Activated naive CD8-positive, alpha-beta T cell (primary cell): ENCODE measurements at regions not wholly inside any gene's neighbourhood (a gene's known extent, or its start where the extent isn't known, plus 50 kb on each side); places are given as distances from the start of the nearest gene placed in this dataset.

Experiments used
- H3K27ac Mint-ChIP-seq: one replicate; pipeline ENCODE4 v1.8.0; 2021; ENCODE audit warnings: mixed read lengths
- H3K27me3 Mint-ChIP-seq: one replicate; pipeline ENCODE4 v1.8.0; 2021; ENCODE audit warnings: mixed read lengths
- H3K36me3 Mint-ChIP-seq: one replicate; pipeline ENCODE4 v1.8.0; 2021; ENCODE audit warnings: mixed read lengths
- H3K4me1 Mint-ChIP-seq: one replicate; pipeline ENCODE4 v1.8.0; 2021; ENCODE audit warnings: low read depth, mixed read lengths
- H3K4me3 Mint-ChIP-seq: one replicate; pipeline ENCODE4 v1.8.0; 2021; ENCODE audit warnings: mild to moderate bottlenecking, mixed read lengths
- H3K9me3 Mint-ChIP-seq: one replicate; pipeline ENCODE4 v1.8.0; 2021; ENCODE audit warnings: low read depth, mixed read lengths

DNA sequence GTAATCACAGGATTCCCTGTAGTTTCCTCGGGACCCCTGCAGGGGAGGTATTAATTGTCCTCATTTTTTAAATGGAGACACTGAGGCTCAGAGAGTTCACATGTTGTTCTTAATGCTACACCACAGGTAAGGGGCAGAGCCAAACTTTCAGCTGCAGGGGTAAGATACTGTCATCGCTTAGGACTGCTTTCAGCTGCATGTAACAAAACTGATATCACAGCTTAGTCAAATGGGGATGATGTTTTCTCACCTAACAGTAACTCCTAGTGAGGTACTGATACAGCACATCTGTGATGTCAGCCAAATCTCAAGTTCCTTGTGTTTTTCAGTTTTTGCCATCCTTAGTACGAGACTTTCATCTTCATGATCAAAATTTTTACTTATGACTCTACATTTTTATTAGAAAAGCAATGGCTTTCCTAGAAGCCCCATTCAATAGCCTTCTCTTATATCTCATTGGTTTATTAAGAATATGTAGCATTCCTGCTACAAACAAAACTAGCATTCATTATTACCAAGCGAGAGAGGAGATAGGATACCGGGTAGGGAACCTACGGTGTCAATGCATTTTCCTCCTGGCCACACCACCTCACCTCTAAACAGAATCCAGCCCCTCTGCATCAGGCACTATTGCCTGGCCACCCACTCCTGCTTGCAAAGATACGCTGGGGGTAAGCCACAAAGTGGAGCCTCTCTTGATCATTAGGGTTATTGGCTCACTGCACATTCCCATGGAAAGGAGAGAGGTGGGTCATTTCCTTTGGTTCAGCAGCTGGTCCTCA lies 557.5 kb downstream of the CD83 start:
- Mint-ChIP-seq H3K4me1 (no peaks in the 10 kb centered on the region), H3K4me3 (no peak overlapping the region), H3K27ac (no peak overlapping the region), H3K36me3 (no peaks in the 10 kb centered on the region), H3K9me3 (no peaks in the 10 kb centered on the region), H3K27me3 (no peaks in the 10 kb centered on the region)

DNA sequence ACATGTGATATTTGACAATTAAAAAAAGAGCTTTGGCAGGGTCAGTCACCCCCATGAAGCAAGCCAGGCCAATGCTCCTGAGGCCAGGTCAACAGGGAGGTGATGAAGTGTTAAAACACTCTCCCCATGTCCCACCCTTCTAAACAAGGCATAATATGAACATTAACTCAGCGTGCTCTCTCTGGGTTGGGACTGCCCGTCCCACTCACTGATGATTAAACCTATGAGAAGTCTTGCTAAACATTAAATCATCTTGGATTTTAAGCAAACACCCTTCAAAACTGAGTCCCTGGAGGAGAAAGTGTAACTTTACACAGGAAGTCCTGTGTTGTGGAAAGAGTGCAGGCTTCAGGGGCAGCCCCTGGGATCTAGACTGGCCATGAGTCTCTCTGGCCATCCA lies 558.5 kb downstream of the CD83 start:
- no peaks in the 10 kb centered on the region for H3K36me3 Mint-ChIP-seq
- H3K27me3 Mint-ChIP-seq: no peaks in the 10 kb centered on the region
- H3K4me3 Mint-ChIP-seq: no peak overlapping the region
- no peaks in the 10 kb centered on the region for H3K4me1 Mint-ChIP-seq
- no peaks in the 10 kb centered on the region for H3K9me3 Mint-ChIP-seq
- H3K27ac Mint-ChIP-seq: peak overlapping the region; percentile 50

DNA sequence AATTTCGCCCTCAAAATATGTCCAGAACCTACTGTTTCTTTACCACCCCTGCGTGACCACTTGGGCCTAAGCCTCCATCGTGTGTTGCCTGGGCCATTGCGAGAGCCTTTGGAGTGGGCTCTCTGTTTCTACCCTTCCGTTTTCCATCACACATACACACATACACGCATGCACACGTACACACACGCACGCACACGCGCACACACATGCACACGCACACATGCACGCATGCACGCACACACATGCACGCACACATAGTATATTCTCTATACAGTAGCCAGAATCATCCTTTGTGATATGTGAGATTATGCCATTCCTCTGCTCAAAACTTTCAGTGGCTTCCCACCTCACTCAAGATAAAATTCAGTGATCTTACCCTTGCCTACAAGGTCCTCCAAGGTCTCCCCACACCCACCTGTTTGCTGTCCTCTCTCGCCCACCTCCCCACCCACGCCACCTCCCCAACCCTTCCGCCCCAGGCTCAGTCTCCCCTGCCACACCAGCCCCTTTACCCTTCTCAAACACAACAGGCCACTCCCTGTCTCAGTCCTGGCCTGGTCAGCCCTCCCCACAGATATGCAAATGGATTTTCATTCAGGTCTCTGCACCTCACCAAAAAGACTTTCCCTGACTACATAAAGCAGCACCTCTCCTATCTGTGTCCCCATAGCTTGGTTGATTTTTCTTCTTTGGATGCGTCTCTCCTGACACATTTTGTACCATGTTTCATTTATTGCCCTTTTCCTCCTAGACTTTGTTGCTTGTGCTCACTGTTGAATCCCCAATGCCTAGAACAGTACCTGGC lies 559.6 kb downstream of the CD83 start:
- Mint-ChIP-seq H3K27ac (no peak overlapping the region), H3K36me3 (no peaks in the 10 kb centered on the region), H3K4me1 (no peaks in the 10 kb centered on the region), H3K4me3 (no peak overlapping the region), H3K27me3 (no peaks in the 10 kb centered on the region), H3K9me3 (no peaks in the 10 kb centered on the region)

DNA sequence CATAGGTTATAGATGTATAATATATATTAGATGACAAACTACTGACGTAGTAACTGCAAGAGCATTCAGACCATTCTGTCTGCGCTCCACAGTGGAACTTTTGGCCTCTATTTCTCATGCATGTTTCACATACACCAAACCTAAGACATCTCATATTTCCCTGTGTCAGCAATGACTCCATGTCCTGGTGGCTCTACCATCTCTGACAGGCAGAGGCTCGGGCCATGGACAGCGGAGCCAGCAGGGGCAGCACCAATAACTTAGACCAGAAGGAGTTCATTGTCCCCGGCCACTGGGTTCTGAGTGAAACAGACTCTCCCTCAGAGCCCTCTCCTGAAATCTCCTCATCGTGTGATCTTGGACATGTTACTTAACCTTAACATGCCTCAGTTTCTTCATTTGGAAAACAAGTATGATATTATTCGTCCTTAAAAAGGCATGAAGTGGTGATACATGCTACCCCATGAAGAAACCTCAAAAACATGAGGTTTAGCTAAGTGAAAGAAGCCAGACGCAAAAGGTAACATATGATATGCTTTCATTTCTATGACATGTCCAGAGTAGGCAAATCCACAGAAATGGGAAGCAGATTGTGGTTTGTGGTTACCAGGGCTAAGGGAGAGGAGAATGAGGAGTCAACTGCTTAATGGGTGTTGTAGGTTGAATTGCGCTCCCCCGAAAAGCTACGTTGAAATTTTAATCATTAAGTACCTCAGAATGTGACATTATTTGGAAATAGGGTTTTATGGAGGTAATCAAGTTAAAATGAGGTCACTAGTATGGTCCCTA lies 564.0 kb upstream of the JARID2 start:
- Mint-ChIP-seq H3K27me3 (no peaks in the 10 kb centered on the region), H3K4me1 (no peaks in the 10 kb centered on the region), H3K27ac (no peak overlapping the region), H3K4me3 (no peak overlapping the region), H3K36me3 (no peaks in the 10 kb centered on the region), H3K9me3 (no peaks in the 10 kb centered on the region)

DNA sequence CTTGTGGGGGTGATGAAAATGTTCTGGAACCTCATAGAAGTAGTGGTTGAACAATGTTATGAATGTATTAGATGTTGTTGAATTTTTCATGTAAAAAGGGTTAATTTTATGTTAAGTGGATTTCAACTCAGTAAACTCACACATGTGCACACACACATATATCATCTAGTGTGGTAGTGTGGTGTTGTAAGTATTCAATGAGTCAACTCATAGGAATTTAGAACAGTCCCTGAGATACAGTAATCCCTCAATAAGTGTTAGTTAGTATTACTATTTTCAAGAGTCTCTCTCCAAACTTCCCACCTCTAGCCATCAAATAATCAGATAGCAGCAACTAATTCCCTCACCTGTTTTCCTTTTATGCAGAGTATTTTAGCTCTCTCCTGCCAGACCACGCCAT lies 563.1 kb upstream of the JARID2 start:
- no peaks in the 10 kb centered on the region for H3K4me1 Mint-ChIP-seq
- no peak overlapping the region for H3K27ac Mint-ChIP-seq
- no peaks in the 10 kb centered on the region for H3K36me3 Mint-ChIP-seq
- H3K27me3 Mint-ChIP-seq: no peaks in the 10 kb centered on the region
- H3K4me3 Mint-ChIP-seq: no peak overlapping the region
- H3K9me3 Mint-ChIP-seq: no peaks in the 10 kb centered on the region

DNA sequence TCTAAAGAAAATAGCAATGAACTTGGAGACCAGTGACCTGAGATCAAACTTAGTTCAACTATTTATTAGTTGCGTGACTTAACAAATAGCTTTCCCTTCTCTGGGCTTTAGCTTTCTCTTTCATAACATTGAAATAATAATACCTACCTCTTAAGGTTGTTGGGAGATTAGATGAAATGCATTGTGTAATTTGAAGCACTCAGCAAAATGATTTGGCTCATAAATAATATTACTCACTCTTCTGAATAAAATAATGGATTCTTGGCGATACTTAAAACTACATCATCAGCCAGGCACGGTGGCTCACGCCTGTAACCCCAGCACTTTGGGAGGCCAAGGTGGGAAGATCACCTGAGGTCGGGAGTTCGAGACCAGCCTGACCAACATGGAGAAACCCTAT lies 556.2 kb upstream of the JARID2 start:
- Mint-ChIP-seq H3K4me1 (no peaks in the 10 kb centered on the region), H3K27me3 (no peaks in the 10 kb centered on the region), H3K9me3 (no peaks in the 10 kb centered on the region), H3K27ac (no peak overlapping the region), H3K4me3 (no peak overlapping the region), H3K36me3 (no peaks in the 10 kb centered on the region)

DNA sequence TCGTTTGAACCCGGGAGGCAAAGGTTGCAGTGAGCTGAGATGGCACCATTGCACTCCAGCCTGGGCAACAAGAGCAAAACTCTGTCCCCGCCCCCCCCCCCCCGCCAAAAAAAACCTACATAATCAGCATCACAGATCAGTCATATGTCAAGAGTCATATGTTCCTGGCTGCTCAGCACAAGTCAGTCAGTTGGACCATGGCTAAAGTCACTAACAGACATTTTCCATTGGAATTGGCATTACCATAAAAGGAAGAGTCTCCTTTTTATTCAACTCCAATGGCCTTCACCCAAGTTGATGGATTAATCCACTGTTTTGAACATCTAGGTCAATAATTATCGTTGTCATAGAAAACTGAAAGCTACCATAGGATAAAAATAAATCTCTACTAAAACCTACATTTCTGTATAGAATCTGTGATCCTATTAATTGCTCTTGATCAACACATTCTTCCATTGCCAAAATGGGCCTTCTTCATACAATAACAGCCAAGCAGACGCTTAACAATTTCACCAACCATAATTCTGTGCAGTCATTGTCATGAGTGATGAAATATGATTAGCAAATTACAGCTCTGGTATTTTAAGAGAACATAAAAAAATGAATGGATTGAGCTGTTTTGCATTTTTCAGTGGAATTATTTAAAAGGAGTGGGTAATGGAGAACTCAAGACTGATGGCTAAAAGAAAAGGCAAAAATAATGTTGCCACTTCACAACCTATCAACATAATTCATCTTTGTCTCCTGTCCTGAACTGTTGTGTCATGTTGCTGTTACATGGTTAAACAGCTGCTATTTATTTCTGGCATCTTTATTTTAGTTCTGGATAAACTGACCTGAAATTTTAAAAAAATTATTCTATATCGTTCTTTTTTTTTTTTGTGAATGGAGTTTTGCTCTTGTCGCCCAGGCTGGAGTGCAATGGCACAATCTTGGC lies 555.5 kb upstream of the JARID2 start:
- H3K4me1 Mint-ChIP-seq: no peaks in the 10 kb centered on the region
- no peaks in the 10 kb centered on the region for H3K36me3 Mint-ChIP-seq

DNA sequence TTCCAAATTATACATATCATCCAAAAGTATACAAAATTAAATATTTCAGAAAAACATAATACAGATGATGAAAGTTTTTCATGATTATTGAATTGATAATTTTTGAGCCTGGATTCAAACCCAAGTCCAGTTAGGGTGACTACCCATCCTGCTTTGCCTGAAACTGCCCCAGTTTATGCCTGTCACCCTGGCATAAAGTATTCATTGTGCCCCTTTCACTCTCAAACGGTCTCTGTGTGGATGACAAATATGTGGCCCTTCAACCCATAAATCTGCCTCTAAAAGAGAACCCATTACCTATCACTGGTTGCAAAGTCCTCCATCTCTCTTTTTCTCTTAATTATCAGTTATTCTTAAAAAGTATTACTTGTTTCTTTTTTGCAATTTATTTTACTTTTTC lies 553.7 kb upstream of the JARID2 start:
- Mint-ChIP-seq H3K9me3 (no peaks in the 10 kb centered on the region), H3K4me3 (no peak overlapping the region), H3K27me3 (no peaks in the 10 kb centered on the region), H3K36me3 (no peaks in the 10 kb centered on the region), H3K4me1 (no peaks in the 10 kb centered on the region), H3K27ac (no peak overlapping the region)

More for the DNA sequence above, 555.5 kb upstream of the JARID2 start:
- no peaks in the 10 kb centered on the region for H3K27me3 Mint-ChIP-seq
- H3K4me3 Mint-ChIP-seq: no peak overlapping the region
- H3K27ac Mint-ChIP-seq: no peak overlapping the region
- H3K9me3 Mint-ChIP-seq: no peaks in the 10 kb centered on the region

DNA sequence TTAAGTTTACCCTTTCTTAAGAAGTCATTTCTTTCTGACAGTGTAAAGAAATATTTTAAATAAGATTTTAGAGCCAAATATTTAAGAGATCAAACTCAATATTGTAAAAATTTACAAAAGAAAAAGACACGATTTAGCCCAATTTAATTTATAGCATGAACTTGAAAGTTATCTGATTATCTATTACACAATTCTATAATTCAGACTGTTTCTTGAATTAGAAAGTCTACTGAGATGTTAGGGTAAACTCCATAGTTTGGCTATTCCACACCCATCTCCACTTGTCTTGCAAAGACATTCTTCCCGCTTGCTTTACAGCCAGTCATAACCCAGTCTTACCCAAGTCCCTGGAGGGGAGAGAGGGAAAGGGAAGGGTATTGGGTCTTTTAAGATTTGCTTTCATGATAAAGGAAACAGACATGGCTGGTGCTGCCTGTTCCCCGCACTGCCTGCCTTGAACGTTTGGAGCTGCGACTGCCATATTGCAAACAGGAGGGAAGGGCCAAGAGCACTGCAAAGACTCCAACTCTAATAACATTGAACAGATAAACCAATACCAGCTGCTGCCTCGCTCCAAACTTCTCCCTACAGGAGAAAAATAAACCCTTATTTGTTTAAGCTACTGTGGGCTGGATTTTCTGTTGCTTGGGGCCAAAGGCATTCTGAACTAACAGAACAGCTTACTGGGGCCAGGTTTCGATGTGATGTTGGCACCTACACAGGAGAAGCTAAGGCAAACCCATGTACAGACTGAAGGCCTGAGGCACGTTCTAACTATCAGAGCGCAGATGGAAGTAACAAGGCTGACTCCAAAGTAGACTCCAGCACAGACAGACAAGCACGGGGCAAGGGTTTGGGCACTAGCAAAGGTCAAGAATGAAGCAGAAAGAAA lies 552.3 kb upstream of the JARID2 start:
- H3K27me3 Mint-ChIP-seq: no peaks in the 10 kb centered on the region
- no peaks in the 10 kb centered on the region for H3K4me1 Mint-ChIP-seq
- H3K36me3 Mint-ChIP-seq: no peaks in the 10 kb centered on the region
- H3K9me3 Mint-ChIP-seq: no peaks in the 10 kb centered on the region
- H3K4me3 Mint-ChIP-seq: no peak overlapping the region
- no peak overlapping the region for H3K27ac Mint-ChIP-seq

DNA sequence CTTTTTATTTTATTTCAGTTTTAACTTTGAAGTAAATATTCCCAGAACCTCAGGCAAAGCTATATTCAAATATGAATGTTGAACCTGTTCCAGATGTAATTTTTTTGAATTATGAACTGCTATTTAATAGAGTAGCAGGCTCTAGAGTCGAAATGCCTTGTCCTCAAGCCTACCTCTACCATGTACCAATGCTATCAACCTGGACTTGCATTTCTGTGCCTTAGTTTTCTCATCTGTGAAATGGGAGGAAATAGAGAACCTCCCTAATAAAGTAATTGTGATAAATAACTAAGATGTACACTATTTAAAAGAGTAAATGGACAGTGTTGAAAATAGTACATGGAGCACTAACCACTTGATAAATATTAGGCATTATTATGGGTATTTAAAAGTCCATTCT lies 551.6 kb upstream of the JARID2 start:
- H3K27ac Mint-ChIP-seq: no peak overlapping the region

DNA sequence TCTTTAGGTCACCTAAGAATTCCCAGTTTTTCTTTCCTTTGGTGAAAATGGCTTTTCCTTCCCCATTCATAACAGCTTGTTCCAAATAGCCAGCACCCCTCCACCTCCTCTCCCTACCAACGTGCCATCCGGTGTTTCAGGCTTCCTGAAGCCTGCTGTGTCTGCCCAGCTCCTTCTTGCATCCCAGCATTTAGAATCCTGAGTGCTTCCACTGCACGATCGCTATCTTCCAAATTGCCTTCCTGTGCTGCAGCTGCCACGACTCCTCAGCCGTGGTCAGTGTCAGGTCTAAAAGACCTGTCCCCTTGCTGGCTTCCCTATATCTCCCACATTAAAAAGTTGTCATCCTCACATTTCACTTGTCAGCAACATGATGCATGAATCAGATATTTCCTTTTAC lies 550.3 kb upstream of the JARID2 start:
- H3K27me3 Mint-ChIP-seq: no peaks in the 10 kb centered on the region
- no peak overlapping the region for H3K27ac Mint-ChIP-seq
- H3K36me3 Mint-ChIP-seq: no peaks in the 10 kb centered on the region
- H3K4me1 Mint-ChIP-seq: no peaks in the 10 kb centered on the region
- no peak overlapping the region for H3K4me3 Mint-ChIP-seq
- no peaks in the 10 kb centered on the region for H3K9me3 Mint-ChIP-seq

More for the DNA sequence above, 551.6 kb upstream of the JARID2 start:
- no peaks in the 10 kb centered on the region for H3K4me1 Mint-ChIP-seq
- no peaks in the 10 kb centered on the region for H3K9me3 Mint-ChIP-seq
- H3K27me3 Mint-ChIP-seq: no peaks in the 10 kb centered on the region
- no peak overlapping the region for H3K4me3 Mint-ChIP-seq
- H3K36me3 Mint-ChIP-seq: no peaks in the 10 kb centered on the region

DNA sequence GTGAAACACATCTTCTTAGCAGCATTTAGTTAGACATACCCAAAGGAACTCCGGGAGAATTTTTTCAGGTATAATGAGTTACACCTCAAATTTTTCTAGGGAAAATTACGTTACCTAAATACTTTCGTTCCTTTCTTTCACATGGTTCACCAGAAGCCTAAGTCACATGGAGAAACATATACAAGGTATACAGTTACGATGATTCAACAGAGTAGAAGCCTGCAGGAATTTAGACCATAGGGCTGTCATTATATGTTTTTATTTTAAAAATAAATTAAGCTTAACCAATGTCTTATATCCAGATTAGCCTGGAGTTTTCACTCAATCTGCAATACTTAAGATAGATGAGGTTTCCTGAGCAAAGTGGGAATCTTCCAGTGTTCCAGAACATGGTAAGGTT lies 549.5 kb upstream of the JARID2 start:
- Mint-ChIP-seq H3K4me3 (no peak overlapping the region), H3K27ac (no peak overlapping the region), H3K36me3 (no peaks in the 10 kb centered on the region)

DNA sequence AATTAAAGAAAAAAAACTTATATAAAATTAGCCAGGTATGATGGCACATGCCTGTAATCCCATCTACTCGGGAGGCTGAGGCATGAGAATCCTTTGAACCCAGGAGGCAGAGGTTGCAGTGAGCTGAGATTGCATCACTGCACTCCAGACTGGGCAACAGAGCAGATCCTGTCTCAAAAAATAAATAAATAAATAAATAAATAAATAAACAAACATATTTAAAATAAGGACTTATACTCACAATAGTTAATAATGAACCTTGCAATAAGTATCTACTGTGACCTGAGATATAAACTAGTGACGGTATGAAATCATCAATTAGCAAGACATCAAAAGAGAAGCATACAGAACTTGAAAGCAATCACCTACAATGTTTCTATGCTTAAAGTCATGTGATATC lies 548.4 kb upstream of the JARID2 start:
- Mint-ChIP-seq H3K4me3 (no peak overlapping the region), H3K27me3 (no peaks in the 10 kb centered on the region), H3K27ac (no peak overlapping the region), H3K9me3 (no peaks in the 10 kb centered on the region), H3K36me3 (no peaks in the 10 kb centered on the region), H3K4me1 (no peaks in the 10 kb centered on the region)

More for the DNA sequence above, 549.5 kb upstream of the JARID2 start:
- Mint-ChIP-seq H3K4me1 (no peaks in the 10 kb centered on the region), H3K27me3 (no peaks in the 10 kb centered on the region), H3K9me3 (no peaks in the 10 kb centered on the region)
